Trophoblast cell (in vitro differentiated cells and primary cell): ENCODE measurements at regions not wholly inside any gene's neighbourhood (a gene's known extent, or its start where the extent isn't known, plus 50 kb on each side); places are given as distances from the start of the nearest gene placed in this dataset.

Experiments used
- DNase-seq, 2 donors: peaks; one replicate each; pipeline ENCODE4 v3.0.0-alpha.2; 2016
- H2AFZ ChIP-seq: 2 replicates; pipeline ENCODE4 v1.6.1; 2013; ENCODE audit warnings: low read length, moderate library complexity, mild to moderate bottlenecking; ENCODE audit not compliant: insufficient read depth, poor library complexity
- H2AK5ac ChIP-seq: 2 replicates; pipeline ENCODE4 v1.6.1; 2013; ENCODE audit warnings: mild to moderate bottlenecking, low read length
- H2BK120ac ChIP-seq: 2 replicates; pipeline ENCODE4 v1.6.1; 2013; ENCODE audit warnings: low read length, mild to moderate bottlenecking, moderate library complexity; ENCODE audit not compliant: insufficient read depth, poor library complexity
- H2BK12ac ChIP-seq: 2 replicates; pipeline ENCODE4 v1.6.1; 2013; ENCODE audit warnings: mild to moderate bottlenecking, low read length, moderate library complexity
- H2BK5ac ChIP-seq: 2 replicates; pipeline ENCODE4 v1.6.1; 2013; ENCODE audit warnings: low read length, low read depth, moderate library complexity, mild to moderate bottlenecking; ENCODE audit not compliant: poor library complexity
- H3K14ac ChIP-seq: 2 replicates; pipeline ENCODE4 v1.6.1; 2013; ENCODE audit warnings: mild to moderate bottlenecking, low read length
- H3K18ac ChIP-seq: 2 replicates; pipeline ENCODE4 v1.6.1; 2013; ENCODE audit warnings: mild to moderate bottlenecking, low read length
- H3K23ac ChIP-seq: 2 replicates; pipeline ENCODE4 v1.6.1; 2013; ENCODE audit warnings: low read length
- H3K27ac ChIP-seq: 2 replicates; pipeline ENCODE4 v1.5.1; 2013; ENCODE audit warnings: low read depth, mild to moderate bottlenecking, inconsistent platforms, low read length, moderate library complexity
- H3K27me3 ChIP-seq: 2 replicates; pipeline ENCODE4 v1.6.1; 2013; ENCODE audit warnings: inconsistent platforms, mild to moderate bottlenecking, low read length, moderate library complexity; ENCODE audit not compliant: insufficient read depth
- H3K36me3 ChIP-seq, 2 experiments: 1 replicate in 1 of 2; 2 replicates in 1 of 2; pipeline ENCODE4 v1.6.1; 2013; ENCODE audit warnings: low read length in 2 of 2, mild to moderate bottlenecking in 2 of 2, moderate library complexity in 1 of 2; ENCODE audit not compliant: insufficient read depth in 2 of 2, control insufficient read depth in 1 of 2
- H3K4ac ChIP-seq: 2 replicates; pipeline ENCODE4 v1.6.1; 2013; ENCODE audit warnings: low read depth, mild to moderate bottlenecking, low read length, moderate library complexity
- H3K4me1 ChIP-seq, 2 experiments: 1 replicate in 1 of 2; 2 replicates in 1 of 2; pipeline ENCODE4 v1.6.1; 2013; ENCODE audit warnings: low read length in 2 of 2, mild to moderate bottlenecking in 2 of 2, moderate library complexity in 1 of 2; ENCODE audit not compliant: insufficient read depth in 2 of 2, control insufficient read depth in 1 of 2
- H3K4me2 ChIP-seq: 2 replicates; pipeline ENCODE4 v1.6.1; 2013; ENCODE audit warnings: inconsistent platforms, mild to moderate bottlenecking, low read length, moderate library complexity
- H3K4me3 ChIP-seq: 2 replicates; pipeline ENCODE4 v1.5.1; 2013; ENCODE audit warnings: mild to moderate bottlenecking, low read depth, low read length, inconsistent platforms
- H3K79me1 ChIP-seq: one replicate; pipeline ENCODE4 v1.6.1; 2013; ENCODE audit warnings: low read length
- H3K79me2 ChIP-seq: 2 replicates; pipeline ENCODE4 v1.6.1; 2013; ENCODE audit warnings: low read length, mild to moderate bottlenecking; ENCODE audit not compliant: control insufficient read depth, insufficient read depth, poor library complexity
- H3K9ac ChIP-seq: 2 replicates; pipeline ENCODE4 v1.6.1; 2013; ENCODE audit warnings: mild to moderate bottlenecking, low read length
- H3K9me3 ChIP-seq: 2 replicates; pipeline ENCODE4 v1.6.1; 2013; ENCODE audit warnings: low read depth, mild to moderate bottlenecking, control low read depth, inconsistent platforms, low read length; ENCODE audit not compliant: insufficient read depth
- H4K12ac ChIP-seq: 2 replicates; pipeline ENCODE4 v1.6.1; 2013; ENCODE audit warnings: low read depth, mild to moderate bottlenecking, low read length, moderate library complexity
- H4K8ac ChIP-seq: 2 replicates; pipeline ENCODE4 v1.6.1; 2013; ENCODE audit warnings: low read depth, mild to moderate bottlenecking, low read length, moderate library complexity
- H4K91ac ChIP-seq: one replicate; pipeline ENCODE4 v1.6.1; 2013; ENCODE audit warnings: low read depth, mild to moderate bottlenecking, low read length, moderate library complexity
- WGBS: extraction: QIAGEN DNeasy Blood & Tissue Kit; methylation state at CpG from one replicate; pipeline ENCODE4 v1.1.7; 2013; ENCODE audit warnings: missing lambda C conversion rate; ENCODE audit not compliant: insufficient read length, insufficient coverage; ENCODE audit errors: extremely low coverage; 5-methylcytosine and 5-hydroxymethylcytosine counted together

DNA sequence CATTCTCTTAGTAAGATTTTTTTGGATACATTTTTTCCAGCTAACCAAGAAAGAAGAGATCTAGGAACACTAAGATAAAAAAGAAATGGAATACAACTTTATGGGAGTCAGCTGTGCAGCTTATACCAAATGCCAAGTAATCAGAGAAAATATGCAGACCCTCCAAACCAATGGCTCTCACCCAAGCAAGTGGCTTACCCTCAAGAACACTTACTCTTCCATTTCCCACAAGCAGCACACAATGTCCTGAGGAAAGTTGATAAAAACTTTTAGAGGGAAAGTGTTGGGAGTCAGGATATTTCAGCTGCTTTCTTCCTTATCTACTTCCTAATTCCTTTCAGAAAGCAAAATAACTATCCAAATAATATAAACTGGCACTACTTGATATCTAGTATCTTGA lies 631.8 kb downstream of the RWDD3 start:
- Histone ChIP-seq H3K9ac (no peak overlapping the region), H3K9me3 (no peaks in the 10 kb centered on the region), H4K91ac (no peak overlapping the region), H3K18ac (no peak overlapping the region), H3K36me3 (no peaks in the 10 kb centered on the region), H2AK5ac (no peak overlapping the region), H3K4ac (no peak overlapping the region), H3K4me3 (no peak overlapping the region), H3K79me2 (no peaks in the 10 kb centered on the region), H4K8ac (no peak overlapping the region), H2AFZ (no peak overlapping the region), H3K4me2 (no peak overlapping the region), H3K14ac (no peak overlapping the region), H3K27ac (no peak overlapping the region), H2BK5ac (no peak overlapping the region), H3K27me3 (no peaks in the 10 kb centered on the region), H2BK12ac (no peak overlapping the region), H3K23ac (no peak overlapping the region), H2BK120ac (no peak overlapping the region), H3K4me1 (no peaks in the 10 kb centered on the region), H4K12ac (no peak overlapping the region), H3K79me1 (no peaks in the 10 kb centered on the region)
- DNase-seq: no peak

- Histone ChIP-seq H3K4me2 (no peak overlapping the region), H3K36me3 (no peaks in the 10 kb centered on the region), H3K18ac (no peak overlapping the region), H3K27me3 (no peaks in the 10 kb centered on the region), H4K91ac (no peak overlapping the region), H3K14ac (no peak overlapping the region), H3K27ac (no peak overlapping the region), H2AK5ac (no peak overlapping the region), H3K9me3 (peaks cover 4% of the 10 kb centered on the region), H3K4me1 (no peaks in the 10 kb centered on the region), H2BK12ac (no peak overlapping the region), H3K79me1 (no peaks in the 10 kb centered on the region), H2BK120ac (no peak overlapping the region), H4K8ac (no peak overlapping the region), H2BK5ac (no peak overlapping the region), H4K12ac (no peak overlapping the region), H3K79me2 (no peaks in the 10 kb centered on the region), H2AFZ (no peak overlapping the region), H3K4me3 (no peak overlapping the region), H3K23ac (no peak overlapping the region), H3K4ac (no peak overlapping the region), H3K9ac (no peak overlapping the region)
- WGBS: no CpG with 5 or more reads among the region's 5 CpGs
- no peak for DNase-seq
Measured at GRCh38 chr1:95876276-95876675, 642.3 kb downstream of the RWDD3 start.

GRCh38 chr1:95879498-95880050 lies 645.6 kb downstream of the RWDD3 start:
- H3K27ac ChIP-seq: no peak overlapping the region

GRCh38 chr1:95888941-95889390 lies 655.0 kb downstream of the RWDD3 start:
- H4K8ac ChIP-seq: no peak overlapping the region
- no peak for DNase-seq
- no peaks in the 10 kb centered on the region for H3K27me3 ChIP-seq
- H3K4me2 ChIP-seq: no peak overlapping the region
- H2BK5ac ChIP-seq: no peak overlapping the region
- H2BK12ac ChIP-seq: no peak overlapping the region
- H3K4me3 ChIP-seq: no peak overlapping the region
- no peak overlapping the region for H2AFZ ChIP-seq
- H3K4ac ChIP-seq: no peak overlapping the region
- H3K4me1 ChIP-seq: no peaks in the 10 kb centered on the region
- H3K9ac ChIP-seq: no peak overlapping the region
- H3K14ac ChIP-seq: no peak overlapping the region
- H2AK5ac ChIP-seq: no peak overlapping the region
- no peak overlapping the region for H3K23ac ChIP-seq
- no peak overlapping the region for H3K18ac ChIP-seq
- H4K12ac ChIP-seq: no peak overlapping the region
- no peak overlapping the region for H3K27ac ChIP-seq
- H3K9me3 ChIP-seq: no peaks in the 10 kb centered on the region
- no peaks in the 10 kb centered on the region for H3K79me1 ChIP-seq
- no peak overlapping the region for H4K91ac ChIP-seq
- H2BK120ac ChIP-seq: no peak overlapping the region
- H3K36me3 ChIP-seq: no peaks in the 10 kb centered on the region
- no peaks in the 10 kb centered on the region for H3K79me2 ChIP-seq
- no CpG with 5 or more reads among the region's 5 CpGs for WGBS

More at GRCh38 chr1:95879498-95880050, 645.6 kb downstream of the RWDD3 start:
- Histone ChIP-seq H3K4me2 (no peak overlapping the region), H3K4me1 (no peaks in the 10 kb centered on the region), H2AK5ac (no peak overlapping the region), H3K18ac (no peak overlapping the region), H3K79me1 (no peaks in the 10 kb centered on the region), H2BK120ac (no peak overlapping the region), H3K9ac (no peak overlapping the region), H3K14ac (no peak overlapping the region), H3K9me3 (peaks cover 4% of the 10 kb centered on the region), H4K12ac (no peak overlapping the region), H4K8ac (no peak overlapping the region), H3K23ac (no peak overlapping the region), H3K36me3 (no peaks in the 10 kb centered on the region), H2BK12ac (no peak overlapping the region), H3K27me3 (no peaks in the 10 kb centered on the region), H2AFZ (no peak overlapping the region), H3K4me3 (no peak overlapping the region), H4K91ac (no peak overlapping the region), H2BK5ac (no peak overlapping the region), H3K79me2 (no peaks in the 10 kb centered on the region), H3K4ac (no peak overlapping the region)
- DNase-seq: no peak
- no CpG with 5 or more reads among the region's 3 CpGs for WGBS
